Smooth muscle cell (in vitro differentiated cells): ENCODE measurements at regions not wholly inside any gene's neighbourhood (a gene's known extent, or its start where the extent isn't known, plus 50 kb on each side); places are given as distances from the start of the nearest gene placed in this dataset.

Source experiments
- DNase-seq: peaks from one replicate; lab custom pipeline; 2025; ENCODE audit not compliant: unreplicated experiment; lab: John Stamatoyannopoulos, UW
- H2AFZ ChIP-seq: fragments of 200-600 bp; sonication (generic); 2 replicates; pipeline ENCODE4 v1.6.0; 2016; ENCODE audit warnings: antibody characterized with exemption, low read depth, mild to moderate bottlenecking
- H3F3A ChIP-seq: fragments of 200-600 bp; sonication (generic); 2 replicates; pipeline ENCODE4 v1.6.0; 2017; ENCODE audit warnings: antibody characterized with exemption, low read depth
- H3K27ac ChIP-seq: fragments of 200-600 bp; sonication (generic); 2 replicates; pipeline ENCODE4 v1.5.1; 2016; ENCODE audit warnings: low read depth, mild to moderate bottlenecking
- H3K27me3 ChIP-seq: fragments of 200-600 bp; sonication (generic); 2 replicates; pipeline ENCODE4 v1.6.1; 2016; ENCODE audit warnings: low read depth, mild to moderate bottlenecking
- H3K36me3 ChIP-seq: fragments of 200-600 bp; sonication (generic); 2 replicates; pipeline ENCODE4 v1.5.1; 2016; ENCODE audit warnings: low read depth
- H3K4me1 ChIP-seq: fragments of 200-600 bp; sonication (generic); 2 replicates; pipeline ENCODE4 v1.5.1; 2016; ENCODE audit warnings: low read depth
- H3K4me2 ChIP-seq: fragments of 200-600 bp; sonication (generic); 2 replicates; pipeline ENCODE4 v1.6.0; 2016; ENCODE audit warnings: mild to moderate bottlenecking
- H3K4me3 ChIP-seq: fragments of 200-600 bp; sonication (generic); 2 replicates; pipeline ENCODE4 v1.5.1; 2016; ENCODE audit warnings: mild to moderate bottlenecking
- H3K79me2 ChIP-seq: fragments of 200-600 bp; sonication (generic); 2 replicates; pipeline ENCODE4 v1.6.0; 2016; ENCODE audit warnings: low read depth, mild to moderate bottlenecking
- H3K9ac ChIP-seq: fragments of 200-600 bp; sonication (generic); 2 replicates; pipeline ENCODE4 v1.6.0; 2016; ENCODE audit warnings: low read depth
- H3K9me3 ChIP-seq: fragments of 200-600 bp; sonication (generic); replicated peaks from 2 replicates; pipeline ENCODE4 v1.5.1; 2016; ENCODE audit warnings: low read depth
- H4K20me1 ChIP-seq: fragments of 200-600 bp; sonication (generic); 2 replicates; pipeline ENCODE4 v1.6.0; 2016; ENCODE audit warnings: low read depth
- WGBS: methylation state at CpG from one replicate; pipeline ENCODE4 v1.1.7; 2016; ENCODE audit warnings: low lambda C conversion rate; 5-methylcytosine and 5-hydroxymethylcytosine counted together
- TF ChIP-seq, protein P1 (sequence below): fragments of 200-600 bp; sonication (generic); IDR thresholded peaks from 2 replicates; pipeline ENCODE4 v1.5.1; 2017; ENCODE audit warnings: borderline replicate concordance, mild to moderate bottlenecking, antibody characterized with exemption; ENCODE audit not compliant: insufficient read depth, poor library complexity, severe bottlenecking

DNA sequence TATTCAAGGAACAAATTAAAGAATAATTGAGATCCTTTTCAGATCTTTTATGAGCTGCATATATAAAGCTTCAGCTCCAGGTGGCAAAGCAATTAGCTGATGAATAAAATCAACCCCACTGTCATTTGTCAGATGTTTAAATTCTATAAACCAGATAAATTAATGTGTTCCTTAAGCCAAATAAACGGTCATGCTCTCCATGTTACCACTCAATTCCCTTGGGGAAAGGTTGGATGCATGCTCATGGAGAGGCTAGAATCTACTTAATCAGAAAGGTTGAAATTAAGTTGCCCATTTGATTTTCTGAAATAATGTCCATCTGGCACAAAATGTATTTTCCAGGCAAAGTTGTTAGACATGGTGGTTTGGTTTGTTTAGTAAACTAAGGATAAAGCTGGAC is 282.5 kb upstream of the SPRED2 start:
- WGBS, result 83% methylated on average over 1 of the region's 1 CpG
- no peak overlapping the region for H2AFZ ChIP-seq
- H3K4me3 ChIP-seq, result no peak overlapping the region
- no peaks in the 10 kb centered on the region for H4K20me1 ChIP-seq
- no peaks in the 10 kb centered on the region for H3K27me3 ChIP-seq
- no peaks in the 10 kb centered on the region for H3K9me3 ChIP-seq
- H3K36me3 ChIP-seq, result no peaks in the 10 kb centered on the region
- no peak overlapping the region for H3K9ac ChIP-seq
- TF ChIP-seq, protein P1, sequence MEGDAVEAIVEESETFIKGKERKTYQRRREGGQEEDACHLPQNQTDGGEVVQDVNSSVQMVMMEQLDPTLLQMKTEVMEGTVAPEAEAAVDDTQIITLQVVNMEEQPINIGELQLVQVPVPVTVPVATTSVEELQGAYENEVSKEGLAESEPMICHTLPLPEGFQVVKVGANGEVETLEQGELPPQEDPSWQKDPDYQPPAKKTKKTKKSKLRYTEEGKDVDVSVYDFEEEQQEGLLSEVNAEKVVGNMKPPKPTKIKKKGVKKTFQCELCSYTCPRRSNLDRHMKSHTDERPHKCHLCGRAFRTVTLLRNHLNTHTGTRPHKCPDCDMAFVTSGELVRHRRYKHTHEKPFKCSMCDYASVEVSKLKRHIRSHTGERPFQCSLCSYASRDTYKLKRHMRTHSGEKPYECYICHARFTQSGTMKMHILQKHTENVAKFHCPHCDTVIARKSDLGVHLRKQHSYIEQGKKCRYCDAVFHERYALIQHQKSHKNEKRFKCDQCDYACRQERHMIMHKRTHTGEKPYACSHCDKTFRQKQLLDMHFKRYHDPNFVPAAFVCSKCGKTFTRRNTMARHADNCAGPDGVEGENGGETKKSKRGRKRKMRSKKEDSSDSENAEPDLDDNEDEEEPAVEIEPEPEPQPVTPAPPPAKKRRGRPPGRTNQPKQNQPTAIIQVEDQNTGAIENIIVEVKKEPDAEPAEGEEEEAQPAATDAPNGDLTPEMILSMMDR, result no peak
- no peaks in the 10 kb centered on the region for H3K79me2 ChIP-seq
- H3F3A ChIP-seq, result no peaks in the 10 kb centered on the region
- no peak for DNase-seq
- no peak overlapping the region for H3K27ac ChIP-seq
- H3K4me2 ChIP-seq, result no peak overlapping the region
- H3K4me1 ChIP-seq, result no peaks in the 10 kb centered on the region

DNA sequence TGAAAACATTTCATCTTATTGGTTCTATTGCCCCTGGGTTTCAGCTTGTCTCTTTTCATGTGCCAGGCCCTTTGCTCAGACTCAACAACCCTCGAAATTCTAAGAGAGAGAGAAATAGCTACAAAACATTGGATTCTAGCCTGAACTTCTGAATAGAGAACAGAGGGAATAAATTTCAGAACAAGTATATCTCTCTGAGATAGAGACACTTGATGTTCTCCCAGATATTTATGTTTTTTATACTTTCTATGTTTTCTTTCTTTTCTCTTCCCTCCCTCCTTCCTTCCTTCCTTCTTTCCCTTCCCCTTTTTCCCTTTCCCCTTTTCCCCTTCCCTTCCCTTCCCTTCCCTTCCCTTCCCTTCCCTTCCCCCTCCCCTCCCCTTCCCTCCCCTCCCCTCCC is 279.5 kb upstream of the SPRED2 start:
- no peak for DNase-seq
- TF ChIP-seq, protein P1, result no peak
- H3K4me2 ChIP-seq, result no peak overlapping the region
- 90% methylated on average over 1 of the region's 1 CpG for WGBS
- H3K9ac ChIP-seq, result no peak overlapping the region
- H3K36me3 ChIP-seq, result no peaks in the 10 kb centered on the region
- no peaks in the 10 kb centered on the region for H4K20me1 ChIP-seq
- H3K4me3 ChIP-seq, result no peak overlapping the region
- no peaks in the 10 kb centered on the region for H3K9me3 ChIP-seq
- no peak overlapping the region for H2AFZ ChIP-seq
- no peak overlapping the region for H3K27ac ChIP-seq
- H3K27me3 ChIP-seq, result no peaks in the 10 kb centered on the region
- no peaks in the 10 kb centered on the region for H3K79me2 ChIP-seq
- no peaks in the 10 kb centered on the region for H3K4me1 ChIP-seq
- H3F3A ChIP-seq, result no peaks in the 10 kb centered on the region

DNA sequence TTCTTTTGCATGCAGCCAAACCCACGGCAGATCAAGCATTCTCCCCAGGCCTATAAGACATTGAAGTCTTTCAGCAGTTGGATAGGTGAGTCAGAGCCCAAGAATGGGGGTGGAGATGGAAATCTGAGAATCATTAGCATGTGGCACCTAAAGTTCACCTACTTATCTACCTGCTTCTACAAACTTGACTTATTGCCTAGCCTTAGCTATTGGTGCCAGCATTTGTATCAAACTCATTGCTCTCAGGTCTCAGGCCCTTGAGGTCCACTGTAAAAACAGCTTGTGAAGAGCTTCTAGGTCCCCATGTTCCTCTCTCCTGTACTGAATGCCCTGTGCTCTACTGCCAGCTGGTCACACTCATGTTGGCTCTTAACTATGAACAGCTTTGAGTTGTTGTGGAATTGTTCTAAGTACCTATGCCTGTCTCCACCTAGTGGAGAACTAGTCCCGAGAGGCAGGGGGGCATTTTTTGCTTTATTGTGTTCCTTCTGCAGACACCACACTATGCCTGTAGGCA is 278.4 kb upstream of the SPRED2 start:
- TF ChIP-seq, protein P1, result peak; percentile 33
- H2AFZ ChIP-seq, result no peak overlapping the region

DNA sequence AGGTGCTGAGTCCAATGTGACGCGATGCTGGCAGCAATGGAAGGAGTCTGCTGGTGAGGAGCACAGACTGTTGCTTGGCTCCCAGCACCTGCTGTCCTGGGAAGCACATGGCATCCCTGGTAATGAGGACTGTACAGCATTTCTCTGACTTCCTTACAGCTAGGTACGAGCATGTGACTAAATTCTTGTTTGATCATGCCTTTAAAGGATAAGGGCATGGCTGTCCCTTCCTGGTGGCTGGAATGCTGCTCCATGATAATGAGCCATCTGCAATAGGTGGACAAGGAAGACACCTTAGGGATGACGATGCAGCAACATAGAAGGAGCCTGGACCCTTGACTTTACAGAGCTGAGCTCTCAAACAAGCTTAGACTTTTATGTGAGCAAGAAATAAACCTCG is 278.0 kb upstream of the SPRED2 start:
- Histone ChIP-seq H2AFZ (no peak overlapping the region), H3K79me2 (no peaks in the 10 kb centered on the region), H3K27me3 (no peaks in the 10 kb centered on the region), H3F3A (no peaks in the 10 kb centered on the region), H3K4me2 (no peak overlapping the region), H3K9me3 (no peaks in the 10 kb centered on the region), H3K27ac (no peak overlapping the region), H3K4me1 (no peaks in the 10 kb centered on the region), H3K36me3 (no peaks in the 10 kb centered on the region), H3K4me3 (no peak overlapping the region), H3K9ac (no peak overlapping the region), H4K20me1 (no peaks in the 10 kb centered on the region)
- 95% methylated on average over 5 of the region's 5 CpGs for WGBS
- no peak for DNase-seq
- TF ChIP-seq, protein P1, result no peak

More for the DNA sequence above, 278.4 kb upstream of the SPRED2 start:
- WGBS, result 57% methylated on average over 2 of the region's 2 CpGs
- Histone ChIP-seq H3K36me3 (no peaks in the 10 kb centered on the region), H3K27ac (no peak overlapping the region), H3K4me1 (no peaks in the 10 kb centered on the region), H3K79me2 (no peaks in the 10 kb centered on the region), H3K9me3 (no peaks in the 10 kb centered on the region), H3K9ac (no peak overlapping the region), H3K4me3 (no peak overlapping the region), H3K4me2 (no peak overlapping the region), H4K20me1 (no peaks in the 10 kb centered on the region), H3K27me3 (no peaks in the 10 kb centered on the region), H3F3A (no peaks in the 10 kb centered on the region)
- DNase-seq, result no peak
